Activated CD4-positive, alpha-beta memory T cell treated with anti-CD3 and anti-CD28 coated beads, Interleukin-2, amount 10 ng/mL, durations not matched to agents 7 days and 5 days (primary cell): ENCODE measurements at regions not wholly inside any gene's neighbourhood (a gene's known extent, or its start where the extent isn't known, plus 50 kb on each side); places are given as distances from the start of the nearest gene placed in this dataset.

Experiments
- CTCF ChIA-PET: fragments of 350-600 bp; sonication (Branson Sonifier 250); formaldehyde crosslinking; loops from one replicate; lab custom pipeline; 2021; ENCODE audit warnings: antibody characterized with exemption, inconsistent platforms; lab: Charles Lee
- POLR2A ChIA-PET: fragments of 350-600 bp; sonication (Branson Sonifier 250); formaldehyde crosslinking; loops from one replicate; lab custom pipeline; 2021; ENCODE audit warnings: antibody characterized with exemption; lab: Charles Lee
- DNase-seq: peaks from one replicate; pipeline ENCODE4 v3.0.0-alpha.2; 2020
- H3K27ac Mint-ChIP-seq: one replicate; pipeline ENCODE4 v1.8.0; 2021; ENCODE audit warnings: mild to moderate bottlenecking, mixed read lengths
- H3K27me3 Mint-ChIP-seq: one replicate; pipeline ENCODE4 v1.8.0; 2021; ENCODE audit warnings: mixed read lengths
- H3K36me3 Mint-ChIP-seq: one replicate; pipeline ENCODE4 v1.8.0; 2021; ENCODE audit warnings: low read depth, mixed read lengths
- H3K4me1 Mint-ChIP-seq: one replicate; pipeline ENCODE4 v1.8.0; 2021; ENCODE audit warnings: mixed read lengths
- H3K4me3 Mint-ChIP-seq: one replicate; pipeline ENCODE4 v1.8.0; 2021; ENCODE audit warnings: mild to moderate bottlenecking, mixed read lengths
- H3K9me3 Mint-ChIP-seq: one replicate; pipeline ENCODE4 v1.8.0; 2021; ENCODE audit warnings: mixed read lengths

- no peak overlapping the region for H3K27ac Mint-ChIP-seq
- no peaks in the 10 kb centered on the region for H3K27me3 Mint-ChIP-seq
- H3K4me1 Mint-ChIP-seq = no peaks in the 10 kb centered on the region
- H3K4me3 Mint-ChIP-seq = no peak overlapping the region
- no peaks in the 10 kb centered on the region for H3K36me3 Mint-ChIP-seq
- peaks cover 3% of the 10 kb centered on the region for H3K9me3 Mint-ChIP-seq
- ChIA-PET CTCF (interaction anchor here (0.7 kb wide), 1 partner anchor 124 kb away, joined by 3 read pairs; no protein-coding TSS in a partner anchor), POLR2A (no interaction called here)
- DNase-seq = no peak
These were observed 614.4 kb upstream of the NR2F2 start for GRCh38 chr15:95715906-95716656.

DNA sequence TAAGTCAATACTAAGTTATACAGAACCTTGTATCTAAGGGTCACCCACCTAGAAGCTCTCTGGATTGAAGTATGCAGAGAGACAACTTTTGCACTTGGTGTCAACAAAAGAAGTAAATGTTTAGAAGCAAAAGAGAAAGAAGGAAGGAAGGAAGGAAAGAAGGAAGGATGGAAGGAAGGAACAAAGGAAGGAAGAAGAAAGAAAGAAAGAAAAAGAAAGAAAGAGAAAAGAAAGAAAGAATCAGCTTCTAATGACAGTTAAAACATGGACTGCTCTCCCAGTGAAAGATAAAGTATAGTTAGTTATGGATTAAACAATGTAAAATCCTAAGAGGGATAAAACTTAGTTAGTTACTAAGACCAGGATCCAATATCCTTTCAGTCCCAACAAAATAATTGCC lies 613.8 kb upstream of the NR2F2 start:
- CTCF ChIA-PET = interaction anchor here (0.7 kb wide), 1 partner anchor 124 kb away, joined by 3 read pairs; no protein-coding TSS in a partner anchor
- no peak overlapping the region for H3K4me3 Mint-ChIP-seq
- POLR2A ChIA-PET = no interaction called here
- peaks cover 4% of the 10 kb centered on the region for H3K9me3 Mint-ChIP-seq
- no peaks in the 10 kb centered on the region for H3K4me1 Mint-ChIP-seq
- no peaks in the 10 kb centered on the region for H3K27me3 Mint-ChIP-seq
- no peak for DNase-seq
- H3K27ac Mint-ChIP-seq = no peak overlapping the region
- H3K36me3 Mint-ChIP-seq = no peaks in the 10 kb centered on the region

- H3K27me3 Mint-ChIP-seq = no peaks in the 10 kb centered on the region
- no peak overlapping the region for H3K4me3 Mint-ChIP-seq
- CTCF ChIA-PET = no interaction called here
- POLR2A ChIA-PET = no interaction called here
- peaks cover 2% of the 10 kb centered on the region for H3K9me3 Mint-ChIP-seq
- no peak overlapping the region for H3K27ac Mint-ChIP-seq
- no peaks in the 10 kb centered on the region for H3K36me3 Mint-ChIP-seq
- DNase-seq = no peak
- no peaks in the 10 kb centered on the region for H3K4me1 Mint-ChIP-seq
These were observed 612.1 kb upstream of the NR2F2 start for GRCh38 chr15:95718441-95718840.

DNA sequence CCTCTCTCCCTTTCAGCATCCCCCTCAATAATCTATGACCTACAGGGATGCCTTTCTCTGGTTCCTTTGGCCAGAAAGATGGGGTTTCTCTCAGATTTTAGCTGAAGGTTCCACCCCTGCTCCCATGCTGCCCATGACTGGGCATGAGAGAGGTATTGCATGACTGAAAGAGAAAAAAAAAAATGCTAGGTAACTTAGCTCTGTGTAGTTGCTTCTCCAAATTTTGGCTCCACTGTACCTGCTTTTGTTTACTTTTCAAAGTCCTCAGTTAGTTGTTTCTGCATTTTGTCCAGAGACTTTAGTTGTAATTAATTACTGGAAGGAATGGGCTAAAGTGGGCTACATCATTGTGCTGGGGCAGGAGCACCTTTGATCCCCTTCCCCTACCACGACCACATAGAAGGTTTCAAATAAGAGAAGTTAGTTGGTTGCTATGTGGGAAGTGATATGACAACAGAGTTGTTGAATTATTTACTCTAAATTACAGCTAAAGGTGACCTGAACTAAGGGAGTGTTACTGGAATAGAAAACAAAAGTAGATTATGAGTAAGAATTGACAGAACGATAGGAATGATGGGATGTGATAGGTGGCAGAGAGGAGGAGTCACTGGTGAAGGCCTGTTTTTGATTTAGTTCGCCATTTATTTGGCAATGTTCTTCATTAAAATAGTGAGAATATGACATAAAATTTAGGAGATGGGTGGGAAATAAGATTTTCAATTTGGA lies 605.4 kb upstream of the NR2F2 start:
- Mint-ChIP-seq H3K27ac (no peak overlapping the region), H3K4me3 (no peak overlapping the region), H3K36me3 (no peaks in the 10 kb centered on the region), H3K9me3 (peaks cover 2% of the 10 kb centered on the region), H3K27me3 (no peaks in the 10 kb centered on the region), H3K4me1 (no peaks in the 10 kb centered on the region)
- CTCF ChIA-PET = no interaction called here
- DNase-seq = no peak
- POLR2A ChIA-PET = interaction anchor here (0.5 kb wide), 1 partner anchor 155 kb away, joined by 4 read pairs; no protein-coding TSS in a partner anchor

GRCh38 chr15:95726891-95727290 lies 603.6 kb upstream of the NR2F2 start:
- H3K27ac Mint-ChIP-seq = no peak overlapping the region
- no peaks in the 10 kb centered on the region for H3K36me3 Mint-ChIP-seq
- H3K4me3 Mint-ChIP-seq = no peak overlapping the region
- DNase-seq = no peak
- POLR2A ChIA-PET = no interaction called here
- H3K9me3 Mint-ChIP-seq = peaks cover 2% of the 10 kb centered on the region
- CTCF ChIA-PET = no interaction called here
- no peaks in the 10 kb centered on the region for H3K4me1 Mint-ChIP-seq
- H3K27me3 Mint-ChIP-seq = no peaks in the 10 kb centered on the region

DNA sequence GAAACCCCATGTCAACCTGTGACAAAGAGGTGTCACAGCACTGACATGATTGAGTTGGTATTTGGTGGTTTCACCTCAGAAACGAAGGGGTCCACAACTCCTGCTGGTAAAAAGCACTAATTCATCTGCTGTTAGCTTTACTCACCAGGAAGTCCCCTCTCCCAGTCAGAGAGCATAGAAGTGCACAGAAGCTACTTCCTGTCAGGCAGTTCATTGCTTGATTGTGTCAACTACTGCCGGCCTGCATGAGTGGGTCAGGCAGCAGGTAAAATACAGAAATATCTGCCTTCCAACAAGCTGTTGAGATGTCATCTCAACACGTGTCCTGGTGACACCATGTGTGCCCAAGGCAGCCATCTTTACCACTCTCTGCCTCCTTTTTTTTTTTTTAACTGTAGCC lies 596.6 kb upstream of the NR2F2 start:
- no peaks in the 10 kb centered on the region for H3K27me3 Mint-ChIP-seq
- H3K27ac Mint-ChIP-seq = no peak overlapping the region
- no peak overlapping the region for H3K4me3 Mint-ChIP-seq
- peaks cover 7% of the 10 kb centered on the region for H3K36me3 Mint-ChIP-seq
- peaks cover 17% of the 10 kb centered on the region for H3K9me3 Mint-ChIP-seq
- H3K4me1 Mint-ChIP-seq = peaks cover 15% of the 10 kb centered on the region
- DNase-seq = no peak
- ChIA-PET CTCF (no interaction called here), POLR2A (no interaction called here)

- H3K4me3 Mint-ChIP-seq = no peak overlapping the region
- peaks cover 17% of the 10 kb centered on the region for H3K9me3 Mint-ChIP-seq
- H3K27me3 Mint-ChIP-seq = no peaks in the 10 kb centered on the region
- CTCF ChIA-PET = no interaction called here
- POLR2A ChIA-PET = no interaction called here
- peaks cover 7% of the 10 kb centered on the region for H3K36me3 Mint-ChIP-seq
- H3K27ac Mint-ChIP-seq = peak overlapping the region; percentile 53
- DNase-seq = no peak
- H3K4me1 Mint-ChIP-seq = peaks cover 15% of the 10 kb centered on the region
These were observed 595.8 kb upstream of the NR2F2 start for GRCh38 chr15:95734422-95735316.

GRCh38 chr15:95737060-95737459 lies 593.4 kb upstream of the NR2F2 start:
- CTCF ChIA-PET = no interaction called here
- peaks cover 7% of the 10 kb centered on the region for H3K36me3 Mint-ChIP-seq
- no peak overlapping the region for H3K27ac Mint-ChIP-seq

DNA sequence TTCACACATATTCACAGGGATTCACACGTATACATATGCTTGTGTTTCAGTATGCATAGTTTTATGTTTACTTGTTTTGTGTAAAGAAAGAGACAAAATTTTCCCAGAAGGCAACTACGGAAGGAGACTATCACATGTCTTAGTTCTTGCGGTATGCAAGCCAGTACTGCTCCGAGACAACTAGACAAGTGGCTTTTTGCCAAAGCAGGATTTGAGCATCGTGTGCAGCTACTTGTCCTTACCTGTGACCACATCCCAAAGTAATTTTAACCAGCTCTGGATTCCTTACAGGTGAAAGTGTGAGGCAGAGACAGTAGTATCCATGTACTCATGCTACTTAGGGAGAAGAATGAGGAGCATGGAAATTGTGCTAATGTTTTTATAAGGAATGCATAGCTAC lies 591.4 kb upstream of the NR2F2 start:
- H3K4me1 Mint-ChIP-seq = peaks cover 20% of the 10 kb centered on the region
- no peak overlapping the region for H3K4me3 Mint-ChIP-seq
- POLR2A ChIA-PET = interaction anchor here (0.6 kb wide), 1 partner anchor 140 kb away, joined by 4 read pairs; no protein-coding TSS in a partner anchor
- no peak for DNase-seq
- CTCF ChIA-PET = no interaction called here
- no peak overlapping the region for H3K27ac Mint-ChIP-seq
- peaks cover 7% of the 10 kb centered on the region for H3K36me3 Mint-ChIP-seq
- H3K9me3 Mint-ChIP-seq = peaks cover 17% of the 10 kb centered on the region
- no peaks in the 10 kb centered on the region for H3K27me3 Mint-ChIP-seq

More at GRCh38 chr15:95737060-95737459, 593.4 kb upstream of the NR2F2 start:
- Mint-ChIP-seq H3K27me3 (no peaks in the 10 kb centered on the region), H3K4me1 (peaks cover 22% of the 10 kb centered on the region), H3K9me3 (peaks cover 17% of the 10 kb centered on the region), H3K4me3 (no peak overlapping the region)
- POLR2A ChIA-PET = no interaction called here
- DNase-seq = no peak

GRCh38 chr15:95741830-95742229 lies 588.7 kb upstream of the NR2F2 start:
- ChIA-PET POLR2A (no interaction called here), CTCF (no interaction called here)
- Mint-ChIP-seq H3K36me3 (no peaks in the 10 kb centered on the region), H3K27ac (no peak overlapping the region), H3K27me3 (no peaks in the 10 kb centered on the region), H3K4me3 (no peak overlapping the region), H3K9me3 (peaks cover 8% of the 10 kb centered on the region), H3K4me1 (peaks cover 9% of the 10 kb centered on the region)
- DNase-seq = no peak

DNA sequence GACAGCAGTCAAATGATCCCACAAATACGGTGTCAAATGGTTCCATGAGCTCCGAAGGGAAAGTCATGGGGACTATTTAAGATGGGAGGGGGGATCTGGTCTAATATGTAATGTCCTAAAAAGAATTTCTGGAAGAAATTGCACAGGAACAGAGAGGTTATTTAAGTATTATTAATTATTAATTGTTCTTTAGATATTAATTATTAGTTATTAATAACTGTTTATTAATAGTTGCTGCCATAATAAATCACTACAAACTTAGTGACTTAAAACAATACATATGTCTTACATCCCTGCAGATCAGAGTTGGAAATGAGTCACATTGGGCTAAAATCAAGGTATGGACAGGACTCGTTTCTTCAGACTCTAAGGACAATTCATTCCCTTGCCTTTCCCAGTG lies 588.2 kb upstream of the NR2F2 start:
- CTCF ChIA-PET = no interaction called here
- Mint-ChIP-seq H3K9me3 (peaks cover 4% of the 10 kb centered on the region), H3K27ac (no peak overlapping the region), H3K4me3 (no peak overlapping the region), H3K27me3 (no peaks in the 10 kb centered on the region), H3K4me1 (peaks cover 9% of the 10 kb centered on the region), H3K36me3 (no peaks in the 10 kb centered on the region)
- no peak for DNase-seq
- POLR2A ChIA-PET = no interaction called here

GRCh38 chr15:95742836-95743235 lies 587.7 kb upstream of the NR2F2 start:
- ChIA-PET CTCF (no interaction called here), POLR2A (no interaction called here)
- peaks cover 4% of the 10 kb centered on the region for H3K9me3 Mint-ChIP-seq
- H3K4me1 Mint-ChIP-seq = peaks cover 9% of the 10 kb centered on the region
- H3K27me3 Mint-ChIP-seq = no peaks in the 10 kb centered on the region
- no peak for DNase-seq
- H3K36me3 Mint-ChIP-seq = no peaks in the 10 kb centered on the region
- H3K4me3 Mint-ChIP-seq = no peak overlapping the region
- H3K27ac Mint-ChIP-seq = no peak overlapping the region

- DNase-seq = no peak
- CTCF ChIA-PET = no interaction called here
- H3K27me3 Mint-ChIP-seq = no peaks in the 10 kb centered on the region
- POLR2A ChIA-PET = no interaction called here
- no peaks in the 10 kb centered on the region for H3K36me3 Mint-ChIP-seq
- no peaks in the 10 kb centered on the region for H3K4me1 Mint-ChIP-seq
- H3K4me3 Mint-ChIP-seq = no peak overlapping the region
- no peaks in the 10 kb centered on the region for H3K9me3 Mint-ChIP-seq
- H3K27ac Mint-ChIP-seq = no peak overlapping the region
These were observed 573.3 kb upstream of the NR2F2 start for GRCh38 chr15:95757171-95757570.
